Putamen (tissue), 1 donor: ENCODE measurements at regions not wholly inside any gene's neighbourhood (a gene's known extent, or its start where the extent isn't known, plus 50 kb on each side); places are given as distances from the start of the nearest gene placed in this dataset.
"Not testable (repeated sequence)": the region's sequence is repeated elsewhere in the genome, so short reads cannot be mapped to it uniquely, and the experiment has no call there.

Source experiments
- DNase-seq: peaks from one replicate; pipeline ENCODE4 v3.0.0-alpha.2; 2016; ENCODE audit warnings: low spot score

DNA sequence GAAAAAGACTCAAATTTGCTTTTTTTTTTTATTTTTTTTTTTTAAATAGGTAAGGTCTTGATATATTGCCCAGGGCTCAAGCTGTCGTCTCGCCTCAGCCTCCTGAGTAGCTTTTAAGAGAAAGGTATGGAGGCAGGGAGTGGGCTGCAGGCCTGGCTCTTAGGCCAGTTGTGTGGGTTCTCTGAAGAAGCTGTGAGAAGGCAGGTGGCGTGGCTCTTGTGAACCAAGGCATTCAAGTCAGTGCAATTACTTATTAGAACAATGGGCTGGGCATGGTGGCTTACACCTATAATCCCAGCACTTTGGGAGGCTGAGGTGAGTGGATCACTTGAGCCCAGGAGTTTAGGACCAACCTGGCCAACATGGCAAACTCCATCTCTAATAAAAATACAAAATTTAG lies 244.0 kb upstream of the SFRP2 start:
- DNase-seq: no peak

DNA sequence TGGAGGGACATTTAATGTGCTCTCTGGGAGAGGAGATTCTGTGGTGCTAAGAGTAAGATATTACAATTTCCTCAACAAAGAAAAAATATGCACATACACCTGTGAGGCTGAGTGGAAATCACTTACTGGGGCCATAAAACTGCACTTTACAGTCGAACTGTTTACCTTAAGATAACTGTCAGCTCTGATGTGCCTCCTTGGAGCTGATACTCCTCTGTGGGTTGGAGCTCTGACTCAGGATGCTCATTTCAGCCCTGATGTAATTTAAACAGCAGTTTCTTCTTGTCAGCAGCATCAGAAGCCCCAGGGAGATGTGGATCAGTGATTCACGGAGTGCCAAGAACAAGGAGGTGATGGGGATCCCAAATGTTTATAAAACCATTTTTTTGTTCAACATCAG lies 241.9 kb upstream of the SFRP2 start:
- peak; percentile 63 for DNase-seq

DNA sequence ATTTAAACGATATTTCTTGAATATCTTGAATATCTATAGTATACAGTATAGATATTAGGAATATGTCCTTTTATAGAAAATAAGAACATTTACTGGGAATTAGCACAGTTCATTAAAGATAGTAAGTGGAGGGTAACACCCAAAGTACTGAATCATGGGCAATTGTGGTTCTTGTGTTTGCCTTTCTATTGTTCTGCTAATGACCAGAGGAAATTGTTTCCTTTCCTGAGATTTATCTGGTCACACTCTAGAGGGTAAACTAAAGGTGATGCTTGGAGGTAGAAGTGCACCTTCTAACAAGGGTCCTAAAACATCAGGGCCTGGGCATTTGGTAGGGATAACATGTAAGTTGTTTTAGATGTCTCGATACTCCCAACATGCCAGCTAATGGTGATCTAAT lies 241.3 kb upstream of the SFRP2 start:
- no peak for DNase-seq

DNA sequence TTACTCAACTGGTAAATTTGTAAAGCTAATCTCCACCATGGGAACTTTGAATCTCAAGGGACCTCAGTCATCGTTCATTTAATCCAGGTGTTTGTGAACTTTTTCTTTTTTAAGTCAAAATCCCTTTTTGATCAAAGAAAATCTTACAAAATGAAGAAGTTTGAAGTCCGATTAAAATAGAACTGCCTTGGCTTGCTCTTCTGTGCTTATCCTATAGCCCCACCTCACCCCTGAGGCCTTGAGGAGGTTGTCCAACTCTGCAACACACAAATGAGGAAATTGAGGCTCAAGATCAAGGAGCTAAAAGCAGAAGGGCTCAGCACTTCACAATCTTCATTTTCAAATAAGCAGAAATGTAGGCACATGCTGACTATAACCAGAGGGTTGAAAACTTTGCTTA lies 240.3 kb upstream of the SFRP2 start:
- no peak for DNase-seq

DNA sequence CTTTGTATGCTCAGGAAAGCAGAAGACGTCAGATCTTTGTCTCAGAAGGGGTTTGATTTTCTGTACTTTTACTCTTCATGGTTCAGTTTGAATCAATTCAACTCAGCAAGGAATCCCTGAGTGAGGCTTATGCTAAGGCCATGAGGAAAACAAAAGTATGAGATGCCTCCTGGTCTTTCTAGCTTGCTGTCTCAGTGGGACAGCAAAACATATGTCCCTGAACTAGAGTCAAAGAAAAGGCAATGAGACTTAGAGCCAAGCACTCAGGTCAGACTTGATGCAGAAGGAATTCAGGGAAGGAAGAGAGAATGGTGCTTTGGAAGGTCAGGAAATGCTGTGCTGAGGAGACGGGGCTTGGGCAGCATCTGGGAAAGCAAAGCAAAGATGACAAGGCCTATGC lies 236.2 kb upstream of the SFRP2 start:
- no peak for DNase-seq

DNA sequence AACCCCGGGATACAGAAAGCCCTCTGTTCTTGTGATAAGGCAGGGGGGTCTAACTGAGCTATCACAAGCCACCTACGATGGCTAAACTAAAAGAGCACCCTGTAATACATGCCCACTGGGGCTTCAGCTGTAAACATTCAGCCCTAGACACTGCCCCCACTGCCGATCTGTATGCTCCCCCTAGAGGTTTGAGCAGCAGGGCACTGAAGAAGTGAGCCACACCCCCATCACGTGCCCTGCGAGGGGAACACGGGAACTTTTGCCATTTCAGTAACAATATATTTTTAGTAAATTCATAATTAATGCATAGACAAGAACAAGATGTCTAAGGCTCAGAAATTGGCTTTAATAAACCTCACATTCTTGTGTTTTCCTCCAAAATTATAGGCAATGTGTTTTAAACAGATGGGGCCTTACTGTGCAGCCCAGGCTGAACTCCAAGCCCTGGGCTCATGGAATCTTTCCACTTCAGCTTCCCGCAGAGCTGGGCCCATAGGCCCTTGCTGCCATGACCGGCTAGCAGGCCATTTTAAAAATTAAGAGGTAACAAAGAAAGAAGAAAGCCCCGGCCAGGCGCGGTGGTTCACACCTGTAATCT lies 235.3 kb upstream of the SFRP2 start:
- DNase-seq: no peak

DNA sequence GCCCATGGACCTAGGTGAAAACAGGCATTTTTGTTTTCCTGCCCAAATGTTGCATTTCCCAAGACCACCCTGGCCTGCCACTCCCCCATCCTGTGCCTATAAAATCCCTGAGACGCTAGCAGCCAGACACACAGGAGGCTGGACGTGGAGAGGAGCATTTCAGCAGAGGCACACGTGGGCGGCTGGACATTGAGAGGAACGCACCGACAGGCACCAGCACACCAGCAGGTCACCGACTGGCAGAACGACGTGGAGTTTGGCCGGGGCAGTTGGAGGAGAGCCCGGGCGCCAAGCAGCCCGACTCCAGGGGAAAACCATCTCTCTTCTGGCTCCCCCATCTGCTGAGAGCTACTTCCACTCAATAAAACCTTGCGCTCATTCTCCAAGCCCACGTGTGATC lies 234.8 kb upstream of the SFRP2 start:
- not testable (repeated sequence) for DNase-seq

DNA sequence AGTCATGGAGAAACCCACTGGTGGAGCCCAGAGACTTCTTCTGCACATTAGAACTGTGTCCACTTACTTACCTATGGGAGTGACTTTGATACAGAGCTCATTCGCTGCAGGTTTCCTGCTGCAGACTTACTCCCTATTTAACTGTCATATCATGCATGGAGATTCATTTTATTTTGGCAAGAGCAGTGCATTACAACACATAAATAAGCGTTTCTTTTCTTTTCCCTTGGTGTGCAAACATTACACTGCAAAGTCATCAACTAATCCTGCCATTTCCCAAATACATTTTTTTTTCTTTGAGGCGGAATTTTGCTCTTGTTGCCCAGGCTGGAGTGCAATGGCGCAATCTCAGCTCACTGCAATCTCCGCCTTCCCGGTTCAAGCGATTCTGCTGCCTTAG lies 230.9 kb upstream of the SFRP2 start:
- no peak for DNase-seq

DNA sequence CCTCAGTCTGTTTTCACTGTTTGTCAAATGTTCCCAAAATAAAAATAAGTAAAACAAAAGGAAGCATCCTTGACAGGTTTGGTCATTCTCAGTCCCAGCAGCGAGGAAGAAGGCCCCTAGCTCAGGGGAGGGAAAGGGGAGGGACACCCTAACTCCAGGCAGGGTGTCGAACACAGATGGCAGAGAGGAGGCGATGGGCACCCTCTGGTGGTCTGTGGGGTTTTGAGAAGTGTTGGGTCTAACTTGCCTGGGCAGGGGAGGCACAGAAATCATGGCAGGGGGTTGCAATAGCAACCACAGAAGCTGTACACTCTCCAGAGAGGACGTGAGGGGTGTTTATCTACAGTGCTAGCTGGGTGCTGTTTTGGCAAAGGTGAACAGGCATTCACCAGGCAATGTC lies 229.8 kb upstream of the SFRP2 start:
- no peak for DNase-seq

DNA sequence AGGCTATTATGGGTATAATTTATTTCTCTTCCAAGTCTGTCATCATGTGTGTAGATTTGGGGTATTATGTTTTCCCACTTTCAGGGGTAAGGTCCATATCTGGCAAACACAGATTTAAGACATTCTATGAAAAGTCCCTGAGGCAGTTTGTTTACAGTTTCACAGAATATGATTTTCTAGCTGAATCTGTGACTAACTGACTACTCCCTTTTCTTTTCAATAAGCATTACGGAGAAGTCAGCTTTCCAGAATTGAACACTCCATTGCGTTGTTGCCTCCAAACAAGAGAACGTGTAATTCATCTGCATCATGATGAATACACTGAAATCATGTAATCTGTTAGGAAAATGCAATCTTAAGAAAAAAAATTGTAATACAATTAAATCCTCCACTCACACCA lies 226.7 kb upstream of the SFRP2 start:
- DNase-seq: no peak

DNA sequence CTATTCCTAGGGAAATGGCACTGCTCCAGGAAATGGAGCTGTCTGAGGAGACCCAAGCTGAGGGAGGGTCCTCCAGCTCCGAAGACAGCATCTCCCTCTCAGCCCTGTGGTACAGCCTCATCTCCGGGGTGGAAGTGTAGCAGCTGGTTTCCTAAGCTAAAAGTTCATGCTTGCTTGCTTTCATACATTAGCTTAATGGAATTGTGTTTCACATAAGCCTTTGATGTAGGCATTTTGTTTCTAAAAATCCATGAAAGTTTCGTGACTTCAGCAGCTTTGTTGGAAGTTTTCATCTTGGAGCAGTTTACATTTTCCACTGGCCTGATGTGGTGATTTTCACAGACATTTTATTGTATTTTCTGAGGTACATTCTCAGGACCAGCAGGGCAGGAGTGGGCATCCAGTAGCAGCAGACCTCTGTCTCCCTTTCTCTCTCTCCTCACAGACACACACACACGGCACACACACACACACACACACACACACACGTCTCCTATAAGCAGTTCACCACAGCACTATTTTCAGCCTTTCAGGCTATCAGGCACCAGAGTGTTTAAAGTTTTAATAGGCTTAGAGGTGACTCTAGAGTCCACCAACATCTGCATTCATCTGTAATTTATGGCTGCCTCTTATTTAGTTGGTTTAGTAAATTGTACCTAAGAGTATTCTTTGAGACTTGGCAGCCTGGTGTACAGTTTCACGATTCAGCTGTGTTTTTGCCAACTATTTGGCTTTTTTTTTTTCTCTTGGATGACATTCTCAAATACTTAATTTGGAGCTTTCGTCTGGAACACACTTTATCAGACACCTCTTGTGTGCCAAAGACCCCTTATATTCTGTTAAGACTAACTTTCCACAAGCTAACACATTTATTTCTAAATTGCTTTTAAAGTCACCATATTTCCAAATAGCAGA lies 225.8 kb upstream of the SFRP2 start:
- no peak for DNase-seq

DNA sequence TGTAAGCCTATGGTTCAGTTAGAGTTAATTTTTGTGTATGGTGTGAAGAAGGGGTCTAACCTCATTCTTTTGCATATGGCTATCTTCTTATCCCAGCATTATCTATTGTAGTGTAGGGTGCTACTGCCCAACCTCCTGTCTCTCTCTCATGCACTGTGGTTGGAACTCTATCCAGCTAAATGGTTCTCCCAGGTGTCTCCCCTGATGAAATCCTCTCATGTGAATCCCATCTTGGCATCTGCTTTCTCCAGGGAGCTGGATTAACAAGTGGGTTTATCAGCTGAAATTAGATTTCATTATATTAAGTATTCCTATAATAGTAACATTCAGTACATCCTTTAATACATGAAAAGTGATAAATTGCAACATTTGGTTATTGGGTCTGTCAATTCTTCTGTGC lies 224.7 kb upstream of the SFRP2 start:
- no peak for DNase-seq

DNA sequence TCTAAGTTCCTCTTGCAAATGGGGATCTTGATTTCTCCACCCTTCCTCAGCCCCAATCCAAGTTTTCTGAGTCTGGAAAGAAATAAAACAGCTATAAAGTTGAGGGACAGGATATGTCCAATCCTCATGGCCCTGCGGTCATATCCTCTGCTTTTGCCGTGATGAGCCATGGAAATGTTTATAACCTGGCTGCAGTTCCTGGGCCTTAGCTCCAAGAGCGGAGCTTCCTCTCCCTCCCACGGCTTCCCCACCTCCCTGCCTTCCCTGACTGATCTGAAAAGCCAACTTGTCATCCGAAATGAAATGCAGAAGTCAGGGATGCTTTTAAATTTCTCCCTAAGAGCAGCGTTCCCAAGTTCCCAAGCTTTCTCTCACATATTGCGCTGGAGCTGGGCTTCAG lies 221.5 kb upstream of the SFRP2 start:
- peak; percentile 34 for DNase-seq

DNA sequence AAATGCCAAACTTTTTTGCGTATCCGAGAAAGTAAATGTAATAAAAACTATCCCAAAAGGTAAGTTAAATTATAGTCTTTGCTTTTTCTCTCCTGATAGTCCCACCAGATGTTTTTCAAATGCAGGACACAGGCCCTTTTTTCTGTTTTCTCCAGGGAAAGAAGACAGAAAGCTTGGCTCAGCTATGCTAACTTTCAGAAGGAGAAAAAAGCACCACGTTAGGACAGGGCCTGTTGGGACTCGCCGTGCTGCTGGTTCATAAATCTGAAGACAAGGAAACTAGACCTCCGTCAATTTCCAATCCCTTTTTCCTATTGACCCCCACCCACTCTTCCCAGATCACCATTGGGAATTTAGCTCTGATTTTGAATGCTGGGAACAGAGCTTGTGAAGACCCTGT lies 220.9 kb upstream of the SFRP2 start:
- DNase-seq: no peak

DNA sequence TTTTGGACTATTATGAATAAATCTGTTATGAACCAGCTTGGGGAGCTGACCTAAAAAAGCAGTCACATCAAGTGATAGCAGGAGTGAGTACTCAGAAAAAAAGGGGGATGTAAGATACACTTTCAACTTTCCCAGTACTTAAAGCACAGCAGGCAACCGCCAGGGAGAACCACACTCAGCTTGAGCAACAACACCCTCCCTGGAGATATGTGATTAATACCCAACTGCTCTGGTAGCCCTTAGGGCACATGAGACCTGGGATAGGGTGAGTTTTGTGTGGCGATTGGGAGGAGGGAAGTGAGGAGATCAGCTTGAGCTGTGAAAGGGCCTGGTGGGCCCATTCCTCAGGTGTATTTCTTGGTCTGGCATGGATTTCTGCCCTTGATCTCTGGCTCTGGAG lies 220.3 kb upstream of the SFRP2 start:
- DNase-seq: no peak

DNA sequence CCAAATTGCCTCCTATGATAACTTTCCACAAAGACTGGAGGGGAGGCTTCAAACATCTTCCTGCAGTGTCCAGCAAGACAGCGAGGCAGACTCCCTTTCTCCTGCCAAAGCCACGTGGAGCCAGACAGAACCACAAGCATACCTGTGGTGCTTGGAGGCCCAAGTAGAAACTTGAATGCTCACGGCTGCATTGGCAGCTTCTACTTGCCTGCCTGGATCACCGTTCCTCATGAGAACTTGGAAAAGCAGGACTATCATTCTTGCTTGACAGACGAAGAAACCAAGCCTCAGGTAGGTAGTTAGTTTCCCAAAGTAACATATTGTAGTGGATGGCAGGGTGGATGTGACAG lies 216.3 kb upstream of the SFRP2 start:
- DNase-seq: no peak

DNA sequence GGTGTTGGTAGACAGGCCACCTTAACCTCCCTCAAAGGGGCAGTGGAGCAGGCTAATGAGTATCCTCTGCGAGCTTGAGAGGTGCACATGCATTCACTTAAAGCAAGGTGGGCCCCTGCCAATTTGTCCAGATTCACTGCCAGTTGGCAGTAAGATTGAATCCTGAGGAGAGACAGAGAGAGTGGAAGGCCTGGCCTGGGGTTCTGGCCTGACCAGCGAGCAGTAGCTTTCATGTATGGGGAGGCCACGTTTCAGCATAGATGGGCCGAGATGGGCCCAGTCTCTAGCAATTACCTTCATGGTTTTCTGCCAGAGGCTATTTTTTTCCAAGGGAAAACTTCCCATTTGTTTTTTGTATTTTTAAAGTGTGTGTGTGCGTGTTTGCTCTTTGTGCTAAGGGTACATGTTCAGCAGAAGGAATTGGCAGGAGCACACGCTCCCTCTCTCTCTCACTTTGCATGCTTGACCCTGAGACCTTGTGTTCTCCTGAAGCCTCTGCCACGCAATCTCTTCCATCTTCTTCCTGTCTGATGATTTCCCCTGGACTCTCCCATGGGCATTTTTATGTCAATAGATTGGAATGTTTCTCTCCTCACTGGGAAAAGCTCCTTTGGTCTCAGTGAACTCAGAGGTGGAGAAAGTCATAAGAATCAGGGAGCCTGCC lies 215.8 kb upstream of the SFRP2 start:
- no peak for DNase-seq

DNA sequence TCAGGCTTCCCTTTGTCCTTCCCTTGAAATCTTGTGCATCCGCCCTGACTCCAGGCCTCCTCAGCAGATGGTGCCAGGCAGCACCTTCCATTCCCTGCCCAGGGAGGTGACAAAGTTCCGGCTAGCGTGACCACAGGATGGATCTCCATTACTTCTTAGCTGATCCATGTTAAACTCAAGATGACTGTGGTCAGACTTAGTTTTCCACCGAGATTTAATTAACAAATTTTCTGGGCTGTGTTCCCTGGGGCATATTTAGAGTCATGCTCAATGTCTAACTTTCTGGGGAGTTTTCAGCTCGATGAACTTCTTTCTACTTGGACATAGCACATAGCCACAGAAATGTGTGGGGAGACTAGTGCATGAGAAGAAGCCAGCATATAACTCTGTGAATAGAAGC lies 215.1 kb upstream of the SFRP2 start:
- DNase-seq: no peak

DNA sequence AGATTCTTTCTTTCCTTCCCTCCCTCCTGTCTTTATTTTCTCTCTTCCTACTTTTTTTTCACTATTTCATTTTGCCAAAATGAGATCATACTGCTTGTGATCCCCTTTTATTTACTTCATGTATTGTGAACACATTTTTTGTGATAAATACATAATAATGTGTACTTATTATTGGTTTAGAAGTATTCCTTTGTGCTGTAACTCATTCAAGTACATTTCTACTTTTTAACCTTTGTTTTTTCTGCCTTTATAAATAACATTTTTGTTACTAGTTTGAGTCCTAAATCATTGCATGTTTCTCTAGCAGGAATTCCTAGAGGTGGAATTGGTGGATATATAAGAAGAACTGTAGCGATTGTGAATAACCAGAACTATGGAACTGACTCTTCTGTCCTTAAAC lies 214.5 kb upstream of the SFRP2 start:
- DNase-seq: no peak

DNA sequence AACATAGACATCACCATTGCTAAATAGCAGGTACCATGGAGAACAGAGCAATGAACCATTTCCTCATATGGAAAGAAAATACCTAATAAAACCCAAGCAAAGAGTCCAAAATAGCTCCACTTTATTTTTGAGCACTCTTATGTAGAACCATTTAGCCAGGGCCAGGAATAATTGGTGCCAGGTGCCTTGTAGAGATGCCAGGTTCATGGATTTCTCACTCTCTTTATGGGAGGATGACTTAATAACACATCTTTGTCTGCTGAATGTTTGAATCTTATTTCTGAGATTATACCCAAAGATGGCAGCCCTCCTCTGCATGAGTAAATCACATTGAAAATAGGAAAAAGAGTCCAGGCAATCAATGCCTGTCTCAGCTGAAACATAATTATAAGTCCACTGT lies 212.3 kb upstream of the SFRP2 start:
- no peak for DNase-seq

DNA sequence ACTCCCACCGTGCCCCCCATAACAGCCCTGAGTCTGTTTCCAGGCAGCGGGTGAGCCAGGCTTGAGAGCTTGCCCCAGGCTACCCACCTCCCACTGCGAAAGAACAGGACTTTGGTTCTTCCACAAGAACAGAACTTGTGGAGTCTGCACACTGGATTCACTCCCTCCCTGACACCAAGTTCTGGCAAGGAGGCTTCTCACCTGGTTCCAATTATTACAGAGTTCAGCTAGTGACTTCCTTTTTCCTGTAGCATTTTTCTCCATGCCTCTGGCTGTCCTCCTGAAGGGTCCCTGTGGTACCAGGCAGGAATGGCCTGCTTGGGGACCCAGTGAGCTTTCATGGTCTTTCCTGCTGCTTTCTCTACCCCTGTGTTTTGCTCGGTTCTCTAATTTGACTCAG lies 208.6 kb upstream of the SFRP2 start:
- DNase-seq: no peak

DNA sequence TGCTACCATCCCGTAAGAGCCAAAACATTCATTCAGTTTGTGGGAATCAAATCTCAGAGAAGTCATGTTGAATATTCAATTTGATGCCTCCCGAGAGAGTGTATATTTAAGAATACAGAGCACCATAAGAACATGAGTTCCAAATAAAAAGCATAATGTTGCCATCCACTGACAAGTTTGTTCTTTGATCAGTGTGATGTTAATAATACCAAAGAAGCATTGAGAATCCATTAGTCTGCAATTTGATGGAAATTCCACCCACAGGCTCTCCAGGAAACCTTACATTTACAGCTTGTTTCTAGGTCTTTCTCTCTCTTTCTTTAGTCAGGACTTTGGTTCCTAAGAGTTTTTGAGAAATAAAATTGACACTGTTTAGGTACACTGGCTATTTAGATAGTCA lies 200.6 kb upstream of the SFRP2 start:
- peak; percentile 15 for DNase-seq
